Suprapubic skin (tissue), 4 donors: ENCODE measurements at regions not wholly inside any gene's neighbourhood (a gene's known extent, or its start where the extent isn't known, plus 50 kb on each side); places are given as distances from the start of the nearest gene placed in this dataset.

Source experiments
- DNase-seq, 2 donors: peaks; one replicate each; pipeline ENCODE4 v3.0.0-alpha.2; 2019; ENCODE audit warnings: low spot score in 2 of 2
- H3K27ac ChIP-seq: fragments of 200-600 bp; sonication (generic); one replicate; pipeline ENCODE4 v1.5.1; 2019
- H3K27me3 ChIP-seq: fragments of 200-600 bp; sonication (generic); one replicate; pipeline ENCODE4 v1.5.1; 2019
- H3K36me3 ChIP-seq: fragments of 200-600 bp; sonication (generic); one replicate; pipeline ENCODE4 v1.5.1; 2019
- H3K4me1 ChIP-seq: fragments of 200-600 bp; sonication (generic); one replicate; pipeline ENCODE4 v1.5.1; 2019
- H3K4me3 ChIP-seq: fragments of 200-600 bp; sonication (generic); one replicate; pipeline ENCODE4 v1.5.1; 2019; ENCODE audit warnings: mild to moderate bottlenecking
- H3K9me3 ChIP-seq: fragments of 200-600 bp; sonication (generic); one replicate; pipeline ENCODE4 v1.5.1; 2019
- CTCF ChIP-seq, 2 donors: fragments of 200-600 bp in 1 of 2; fragments of 450-650 bp in 1 of 2; sonication (generic) in 1 of 2; IDR thresholded peaks; one replicate each; pipeline ENCODE4 v1.5.1; 2016 to 2019; ENCODE audit warnings: antibody characterized with exemption in 2 of 2, mild to moderate bottlenecking in 1 of 2, moderate library complexity in 1 of 2
- EP300 ChIP-seq: sonication (generic); formaldehyde crosslinking; IDR thresholded peaks from one replicate; pipeline ENCODE4 v1.6.1; 2017; ENCODE audit warnings: antibody characterized with exemption
- POLR2A ChIP-seq, 2 donors: fragments of 450-650 bp; IDR thresholded peaks; one replicate each; pipeline ENCODE4 v1.6.1; 2017; ENCODE audit warnings: antibody characterized with exemption in 2 of 2, mild to moderate bottlenecking in 2 of 2, moderate library complexity in 2 of 2
- POLR2AphosphoS5 ChIP-seq, 3 donors: sonication (generic); formaldehyde crosslinking; IDR thresholded peaks; one replicate each; pipeline ENCODE4 v1.6.1; 2017; ENCODE audit warnings: antibody characterized with exemption in 3 of 3
- WGBS: methylation state at CpG from one replicate; pipeline ENCODE4 v1.1.5; 2018; 5-methylcytosine and 5-hydroxymethylcytosine counted together

- Histone ChIP-seq H3K9me3 (no peaks in the 10 kb centered on the region), H3K27ac (no peak overlapping the region), H3K27me3 (no peaks in the 10 kb centered on the region), H3K4me3 (no peak overlapping the region), H3K4me1 (no peaks in the 10 kb centered on the region), H3K36me3 (no peaks in the 10 kb centered on the region)
- DNase-seq: no peak
- TF ChIP-seq POLR2A (IDR thresholded peaks at IDR 0.05) (no peak), CTCF (IDR thresholded peaks at IDR 0.05) (no peak), EP300 (no peak), POLR2AphosphoS5 (IDR thresholded peaks at IDR 0.05) (no peak)
- whole genome bisulfite sequencing: 57% methylated on average over 1 of the region's 1 CpG
These were observed 142.0 kb upstream of the FSCB start for GRCh38 chr14:44649061-44649460.

- no peaks in the 10 kb centered on the region for H3K36me3 ChIP-seq
- no peaks in the 10 kb centered on the region for H3K9me3 ChIP-seq
- DNase-seq: no peak
- WGBS: 92% methylated on average over 2 of the region's 2 CpGs
- H3K27me3 ChIP-seq: no peaks in the 10 kb centered on the region
- TF ChIP-seq POLR2A (IDR thresholded peaks at IDR 0.05): no peak
- TF ChIP-seq EP300: no peak
- TF ChIP-seq POLR2AphosphoS5 (IDR thresholded peaks at IDR 0.05): no peak
- no peak for TF ChIP-seq CTCF (IDR thresholded peaks at IDR 0.05)
- H3K27ac ChIP-seq: no peak overlapping the region
- no peaks in the 10 kb centered on the region for H3K4me1 ChIP-seq
- H3K4me3 ChIP-seq: no peak overlapping the region
These were observed 133.3 kb upstream of the FSCB start for GRCh38 chr14:44640416-44640815.

GRCh38 chr14:44639781-44640385 lies 132.8 kb upstream of the FSCB start:
- Histone ChIP-seq H3K4me3 (no peak overlapping the region), H3K4me1 (no peaks in the 10 kb centered on the region), H3K36me3 (no peaks in the 10 kb centered on the region), H3K27ac (no peak overlapping the region), H3K27me3 (no peaks in the 10 kb centered on the region), H3K9me3 (no peaks in the 10 kb centered on the region)
- DNase-seq: no peak
- WGBS: 56% methylated on average over 5 of the region's 5 CpGs
- no peak for TF ChIP-seq CTCF (IDR thresholded peaks at IDR 0.05)

- TF ChIP-seq POLR2A (IDR thresholded peaks at IDR 0.05): no peak
- no peak for TF ChIP-seq POLR2AphosphoS5 (IDR thresholded peaks at IDR 0.05)
- no peak for TF ChIP-seq EP300
- Histone ChIP-seq H3K27ac (no peak overlapping the region), H3K36me3 (no peaks in the 10 kb centered on the region), H3K4me1 (no peaks in the 10 kb centered on the region), H3K27me3 (no peaks in the 10 kb centered on the region), H3K4me3 (no peak overlapping the region), H3K9me3 (no peaks in the 10 kb centered on the region)
- 74% methylated on average over 4 of the region's 4 CpGs for WGBS
- DNase-seq: no peak
These were observed 127.6 kb upstream of the FSCB start for GRCh38 chr14:44634692-44635091.

GRCh38 chr14:44626423-44626822 lies 119.3 kb upstream of the FSCB start:
- no peak for TF ChIP-seq CTCF (IDR thresholded peaks at IDR 0.05)
- no peak for TF ChIP-seq EP300
- TF ChIP-seq POLR2A (IDR thresholded peaks at IDR 0.05): no peak
- TF ChIP-seq POLR2AphosphoS5 (IDR thresholded peaks at IDR 0.05): no peak
- Histone ChIP-seq H3K9me3 (no peaks in the 10 kb centered on the region), H3K4me3 (no peak overlapping the region), H3K36me3 (no peaks in the 10 kb centered on the region), H3K4me1 (no peaks in the 10 kb centered on the region), H3K27me3 (no peaks in the 10 kb centered on the region), H3K27ac (no peak overlapping the region)
- no peak for DNase-seq
- 84% methylated on average over 2 of the region's 2 CpGs for WGBS

GRCh38 chr14:44625098-44625497 lies 118.0 kb upstream of the FSCB start:
- TF ChIP-seq POLR2AphosphoS5 (IDR thresholded peaks at IDR 0.05) (no peak), EP300 (no peak), POLR2A (IDR thresholded peaks at IDR 0.05) (no peak), CTCF (IDR thresholded peaks at IDR 0.05) (no peak)
- Histone ChIP-seq H3K4me3 (no peak overlapping the region), H3K9me3 (no peaks in the 10 kb centered on the region), H3K27me3 (no peaks in the 10 kb centered on the region), H3K36me3 (no peaks in the 10 kb centered on the region), H3K27ac (no peak overlapping the region), H3K4me1 (no peaks in the 10 kb centered on the region)
- no peak for DNase-seq
- 79% methylated on average over 1 of the region's 1 CpG for WGBS
